Left lung (tissue), 4 donors: ENCODE measurements at regions not wholly inside any gene's neighbourhood (a gene's known extent, or its start where the extent isn't known, plus 50 kb on each side); places are given as distances from the start of the nearest gene placed in this dataset.

Source experiments
- ATAC-seq: fragments of 200-7000 bp; cut with Tn5 transposase; one replicate; pipeline ENCODE4 v1.9.1; 2020; ENCODE audit warnings: moderate library complexity
- DNase-seq, 4 donors: peaks; one replicate each; pipeline ENCODE4 v3.0.0-alpha.2; 2013 to 2020
- H3K27ac ChIP-seq, 2 donors: fragments of 200-600 bp; sonication (generic) in 1 of 2; one replicate each; pipeline versions ENCODE4 v1.5.0 to v1.8.0; 2020 to 2021
- H3K27me3 ChIP-seq, 2 donors: fragments of 200-600 bp; sonication (generic) in 1 of 2; one replicate each; pipeline versions ENCODE4 v1.5.0 to v1.8.0; 2020 to 2021
- H3K36me3 ChIP-seq, 2 donors: fragments of 200-600 bp; sonication (generic) in 1 of 2; one replicate each; pipeline versions ENCODE4 v1.5.0 to v1.8.0; 2020 to 2021
- H3K4me1 ChIP-seq, 2 donors: fragments of 200-600 bp; one replicate each; pipeline ENCODE4 v1.8.0; 2021
- H3K4me3 ChIP-seq, 2 donors: fragments of 200-600 bp; sonication (generic) in 1 of 2; one replicate each; pipeline versions ENCODE4 v1.5.0 to v1.8.0; 2020 to 2021; ENCODE audit warnings: mild to moderate bottlenecking in 1 of 2
- H3K9me3 ChIP-seq, 2 donors: fragments of 200-600 bp; sonication (generic) in 1 of 2; one replicate each; pipeline versions ENCODE4 v1.5.0 to v1.8.0; 2020 to 2021
- intact Hi-C, 2 donors: fragments of 100-400 bp; cut with DNase I; formaldehyde crosslinking; loops; one replicate each; pipeline versions ENCODE4 v1.11.2 to v1.14.2; 2022
- TF ChIP-seq, protein P1 (sequence below), 2 donors: fragments of 200-600 bp; sonication (generic) in 1 of 2; IDR thresholded peaks; one replicate each; pipeline versions ENCODE4 v1.5.0 to v1.8.0; 2021; ENCODE audit warnings: antibody characterized with exemption in 2 of 2
- donor health status: DM: no; HTN: yes; CAD: no.
- donor health status: DM: no; HTN: no; CAD: no.

DNA sequence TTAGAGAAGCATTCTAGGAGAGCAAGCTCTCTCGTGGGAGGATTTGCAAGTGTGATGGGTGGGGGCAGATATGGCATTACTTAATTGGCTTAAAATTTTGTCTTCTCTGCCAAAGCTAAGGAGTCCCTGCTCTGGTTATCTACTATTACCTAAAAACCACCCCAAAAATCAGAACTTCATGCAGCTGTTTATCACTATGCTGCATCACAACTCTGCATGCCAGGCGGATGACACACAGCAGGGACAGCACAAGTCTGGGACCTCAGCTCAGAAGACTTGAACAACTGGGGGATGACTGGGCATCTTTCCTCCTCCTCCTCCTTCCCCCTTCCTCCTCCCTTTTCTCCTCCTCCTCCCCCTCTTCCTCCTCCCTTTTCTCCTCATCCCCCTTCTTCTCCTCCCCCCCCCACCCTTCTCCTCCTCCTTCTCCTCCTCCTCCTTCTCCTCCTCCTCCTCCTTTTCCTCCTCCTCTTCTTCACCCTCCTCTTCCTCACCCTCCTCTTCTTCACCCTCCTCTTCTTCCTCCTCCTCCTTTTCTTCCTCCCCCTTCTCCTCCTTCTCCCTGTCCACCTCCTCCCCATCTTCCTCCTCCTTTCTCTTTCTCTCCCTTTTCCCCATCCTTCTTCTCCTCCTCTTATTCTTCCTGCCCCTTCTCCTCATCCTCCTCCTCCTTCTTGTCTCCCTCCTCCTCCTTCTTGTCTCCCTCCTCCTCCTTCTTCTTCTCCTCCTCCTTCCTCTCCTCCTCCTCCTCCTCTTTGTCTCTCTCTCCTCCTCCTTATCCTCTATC is 218.6 kb upstream of the PMEPA1 start:
- DNase-seq, result no peak

DNA sequence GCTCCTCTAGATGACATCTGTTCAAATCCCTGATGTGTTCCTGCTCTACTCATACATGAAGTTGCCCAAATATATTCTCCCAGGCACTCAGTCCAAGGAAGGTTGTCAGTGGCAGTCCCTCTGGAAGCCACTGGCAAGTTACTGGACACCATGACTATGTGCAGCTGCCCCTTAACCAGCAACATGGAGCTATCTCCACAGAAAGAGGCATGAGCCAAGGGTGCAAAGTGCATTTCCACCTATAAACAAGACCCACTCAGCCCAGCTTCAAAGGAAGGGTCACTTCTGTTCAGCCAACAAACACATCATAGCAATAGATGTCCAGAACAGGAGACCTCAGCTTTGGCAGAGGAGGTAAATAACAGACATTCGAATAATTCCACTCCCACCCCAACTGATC is 217.6 kb upstream of the PMEPA1 start:
- no peak for ATAC-seq
- Histone ChIP-seq H3K4me3 (no peak overlapping the region), H3K27me3 (no peaks in the 10 kb centered on the region), H3K9me3 (peaks cover 0 to 13% of the 10 kb centered on the region in 2 donors), H3K27ac (no peak overlapping the region), H3K4me1 (no peaks in the 10 kb centered on the region), H3K36me3 (no peaks in the 10 kb centered on the region)
- TF ChIP-seq, protein P1, sequence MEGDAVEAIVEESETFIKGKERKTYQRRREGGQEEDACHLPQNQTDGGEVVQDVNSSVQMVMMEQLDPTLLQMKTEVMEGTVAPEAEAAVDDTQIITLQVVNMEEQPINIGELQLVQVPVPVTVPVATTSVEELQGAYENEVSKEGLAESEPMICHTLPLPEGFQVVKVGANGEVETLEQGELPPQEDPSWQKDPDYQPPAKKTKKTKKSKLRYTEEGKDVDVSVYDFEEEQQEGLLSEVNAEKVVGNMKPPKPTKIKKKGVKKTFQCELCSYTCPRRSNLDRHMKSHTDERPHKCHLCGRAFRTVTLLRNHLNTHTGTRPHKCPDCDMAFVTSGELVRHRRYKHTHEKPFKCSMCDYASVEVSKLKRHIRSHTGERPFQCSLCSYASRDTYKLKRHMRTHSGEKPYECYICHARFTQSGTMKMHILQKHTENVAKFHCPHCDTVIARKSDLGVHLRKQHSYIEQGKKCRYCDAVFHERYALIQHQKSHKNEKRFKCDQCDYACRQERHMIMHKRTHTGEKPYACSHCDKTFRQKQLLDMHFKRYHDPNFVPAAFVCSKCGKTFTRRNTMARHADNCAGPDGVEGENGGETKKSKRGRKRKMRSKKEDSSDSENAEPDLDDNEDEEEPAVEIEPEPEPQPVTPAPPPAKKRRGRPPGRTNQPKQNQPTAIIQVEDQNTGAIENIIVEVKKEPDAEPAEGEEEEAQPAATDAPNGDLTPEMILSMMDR (IDR thresholded peaks at IDR 0.05), result no peak
- no peak for DNase-seq
- intact Hi-C loops, result no loop called here

More for the DNA sequence above, 218.6 kb upstream of the PMEPA1 start:
- no peak overlapping the region for H3K4me3 ChIP-seq
- no peak for ATAC-seq
- H3K36me3 ChIP-seq, result no peaks in the 10 kb centered on the region
- H3K27me3 ChIP-seq, result no peaks in the 10 kb centered on the region
- intact Hi-C loops, result no loop called here
- no peaks in the 10 kb centered on the region for H3K4me1 ChIP-seq
- no peak overlapping the region for H3K27ac ChIP-seq
- TF ChIP-seq, protein P1 (IDR thresholded peaks at IDR 0.05), result no peak
- peaks cover 0 to 13% of the 10 kb centered on the region in 2 donors for H3K9me3 ChIP-seq

DNA sequence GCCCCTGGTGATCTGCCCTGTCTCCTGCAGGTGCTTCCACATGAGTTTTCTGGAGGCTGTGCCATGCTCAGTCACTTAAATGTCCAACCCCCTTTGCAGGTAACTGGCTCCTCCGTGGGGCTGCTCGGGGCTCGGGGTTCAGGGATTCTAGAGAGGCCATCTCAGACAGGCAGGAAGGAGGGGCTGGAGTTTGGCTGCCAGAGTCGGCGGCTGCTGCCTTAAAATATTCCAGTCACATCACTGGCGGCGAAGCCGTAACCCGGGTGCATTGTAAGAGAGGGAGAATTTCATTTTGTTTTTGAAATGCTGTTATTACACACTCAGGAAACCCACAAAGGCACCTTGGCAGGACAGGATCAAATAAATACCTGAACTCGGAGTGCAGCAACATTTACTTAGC is 212.9 kb upstream of the PMEPA1 start:
- no peak overlapping the region for H3K27ac ChIP-seq
- TF ChIP-seq, protein P1 (IDR thresholded peaks at IDR 0.05), result no peak
- intact Hi-C loops, result no loop called here
- H3K4me1 ChIP-seq, result no peaks in the 10 kb centered on the region
- no peak overlapping the region for H3K4me3 ChIP-seq
- DNase-seq (no peak), ATAC-seq (no peak)
- peaks cover 0 to 13% of the 10 kb centered on the region in 2 donors for H3K9me3 ChIP-seq
- no peaks in the 10 kb centered on the region for H3K36me3 ChIP-seq
- H3K27me3 ChIP-seq, result no peaks in the 10 kb centered on the region

DNA sequence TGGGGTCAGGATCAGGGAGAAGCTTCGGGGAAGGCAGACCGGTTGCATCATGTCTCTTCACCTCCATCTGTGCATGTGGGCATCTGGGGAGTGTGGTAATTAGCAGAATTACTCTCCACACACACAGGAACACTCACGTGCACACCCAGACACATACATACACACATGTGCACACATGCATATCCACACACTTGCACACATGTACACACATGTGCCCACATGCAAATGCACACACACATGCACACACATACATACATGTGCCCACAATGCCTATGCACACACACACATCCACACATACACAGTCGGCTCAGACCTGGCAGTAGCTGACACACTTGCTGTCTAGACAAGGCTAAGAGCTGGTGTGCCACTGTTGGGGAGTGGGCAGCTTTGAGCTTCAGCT is 212.3 kb upstream of the PMEPA1 start:
- TF ChIP-seq, protein P1 (IDR thresholded peaks at IDR 0.05), result no peak
- intact Hi-C loops, result no loop called here
- no peaks in the 10 kb centered on the region for H3K4me1 ChIP-seq

DNA sequence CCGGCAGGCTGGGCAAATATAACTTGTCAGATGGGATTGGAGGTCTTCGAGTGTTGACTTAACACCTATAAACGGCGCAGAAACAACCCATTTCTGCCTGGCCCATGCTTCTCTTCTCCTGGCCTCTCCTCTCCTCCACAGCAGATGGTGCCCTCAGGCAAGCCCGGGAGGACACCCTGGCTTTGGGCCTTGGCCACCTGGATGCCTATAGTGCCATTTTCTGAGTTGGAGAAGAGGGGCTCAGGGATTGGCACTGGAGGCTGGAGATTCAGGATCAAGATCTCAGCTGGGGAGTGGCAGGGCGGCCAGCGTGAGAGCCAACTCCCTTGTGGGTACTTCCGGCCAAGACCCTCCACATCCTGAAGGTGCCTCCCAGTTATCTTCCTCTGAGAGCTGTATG is 211.9 kb upstream of the PMEPA1 start:
- H3K4me3 ChIP-seq, result no peak overlapping the region
- no peaks in the 10 kb centered on the region for H3K36me3 ChIP-seq
- TF ChIP-seq, protein P1 (IDR thresholded peaks at IDR 0.05), result no peak
- intact Hi-C loops, result no loop called here
- no peak overlapping the region for H3K27ac ChIP-seq
- ATAC-seq (no peak), DNase-seq (no peak)
- H3K9me3 ChIP-seq, result peaks cover 0 to 13% of the 10 kb centered on the region in 2 donors
- H3K4me1 ChIP-seq, result no peaks in the 10 kb centered on the region
- no peaks in the 10 kb centered on the region for H3K27me3 ChIP-seq

More for the DNA sequence above, 212.3 kb upstream of the PMEPA1 start:
- no peak for DNase-seq
- ATAC-seq, result no peak
- H3K27ac ChIP-seq, result no peak overlapping the region
- H3K36me3 ChIP-seq, result no peaks in the 10 kb centered on the region
- no peak overlapping the region for H3K4me3 ChIP-seq
- no peaks in the 10 kb centered on the region for H3K27me3 ChIP-seq
- peaks cover 0 to 13% of the 10 kb centered on the region in 2 donors for H3K9me3 ChIP-seq
